A549 (cell line): ENCODE measurements at regions not wholly inside any gene's neighbourhood (a gene's known extent, or its start where the extent isn't known, plus 50 kb on each side); places are given as distances from the start of the nearest gene placed in this dataset.

Source experiments
- BCL3 ChIP-seq: fragments of >200 bp; sonication (Bioruptor Twin); formaldehyde crosslinking; IDR thresholded peaks from 3 replicates; pipeline ENCODE4 v1.6.1; 2016
- CBX2 ChIP-seq: fragments of 200-600 bp; sonication (generic); IDR thresholded peaks from 2 replicates; pipeline ENCODE4 v1.6.1; 2016; ENCODE audit warnings: low read depth, mild to moderate bottlenecking, borderline replicate concordance
- CEBPB ChIP-seq, 2 experiments: fragments of >200 bp in 1 of 2; sonication (Bioruptor Twin) in 1 of 2; formaldehyde crosslinking in 1 of 2; IDR thresholded peaks; 2 replicates each; pipeline ENCODE4 v1.6.1; 2012 to 2016
- CHD2 ChIP-seq: fragments of 150-350 bp; IDR thresholded peaks from 2 replicates; pipeline ENCODE4 v1.6.1; 2014; ENCODE audit warnings: low read length; ENCODE audit not compliant: partially characterized antibody
- CHD4 ChIP-seq: fragments of 200-600 bp; sonication (generic); IDR thresholded peaks from 2 replicates; pipeline ENCODE4 v1.6.1; 2016; ENCODE audit warnings: antibody characterized with exemption, mild to moderate bottlenecking, borderline replicate concordance
- CTCF ChIP-seq: fragments of >200 bp; sonication (Bioruptor Twin); formaldehyde crosslinking; IDR thresholded peaks from 3 replicates; pipeline ENCODE4 v1.5.1; 2016
- EP300 ChIP-seq, 2 experiments: fragments of >200 bp; sonication (Bioruptor Twin); formaldehyde crosslinking; IDR thresholded peaks; 2 replicates in 1 of 2; 3 replicates in 1 of 2; pipeline ENCODE4 v1.6.1; 2016 to 2017
- MAX ChIP-seq: IDR thresholded peaks from 2 replicates; pipeline ENCODE4 v1.6.1; 2012
- MYC ChIP-seq: IDR thresholded peaks from 2 replicates; pipeline ENCODE4 v1.6.1; 2012; ENCODE audit warnings: mild to moderate bottlenecking, inconsistent platforms, low read length, improper control_type of control experiment, borderline replicate concordance
- POLR2A ChIP-seq: IDR thresholded peaks from 2 replicates; pipeline ENCODE4 v1.6.1; 2012; ENCODE audit warnings: mild to moderate bottlenecking, low read length
- RCOR1 ChIP-seq: fragments of 150-350 bp; IDR thresholded peaks from 2 replicates; pipeline ENCODE4 v1.6.1; 2014; ENCODE audit warnings: antibody characterized with exemption, low read length, low read depth
- RFX5 ChIP-seq: fragments of 450-650 bp; IDR thresholded peaks from 2 replicates; pipeline ENCODE4 v1.7.1; 2014; ENCODE audit warnings: antibody characterized with exemption, mild to moderate bottlenecking, moderate library complexity
- SMC3 ChIP-seq: fragments of >200 bp; sonication (Bioruptor Twin); formaldehyde crosslinking; IDR thresholded peaks from 3 replicates; pipeline ENCODE4 v1.6.1; 2018; ENCODE audit warnings: inconsistent platforms

- TF ChIP-seq POLR2A (no peak), MAX (no peak), SMC3 (no peak), CBX2 (no peak), CHD2 (no peak), RCOR1 (no peak), CTCF (no peak), MYC (no peak), CHD4 (no peak), RFX5 (no peak), EP300 (IDR thresholded peaks at IDR 0.05) (no peak), CEBPB (IDR thresholded peaks at IDR 0.05) (no peak), BCL3 (no peak)
Measured at GRCh38 chr3:111319598-111319997, 222.4 kb upstream of the CD96 start.
